ENCODE measurements at regions not wholly inside any gene's neighbourhood (a gene's known extent, or its start where the extent isn't known, plus 50 kb on each side); places are given as distances from the start of the nearest gene placed in this dataset.

- TF ChIP-seq CTCF (IDR thresholded peaks at IDR 0.05), result no peak
Measured at GRCh38 chr4:160795216-160795615, 1368.6 kb downstream of the FSTL5 start.

DNA sequence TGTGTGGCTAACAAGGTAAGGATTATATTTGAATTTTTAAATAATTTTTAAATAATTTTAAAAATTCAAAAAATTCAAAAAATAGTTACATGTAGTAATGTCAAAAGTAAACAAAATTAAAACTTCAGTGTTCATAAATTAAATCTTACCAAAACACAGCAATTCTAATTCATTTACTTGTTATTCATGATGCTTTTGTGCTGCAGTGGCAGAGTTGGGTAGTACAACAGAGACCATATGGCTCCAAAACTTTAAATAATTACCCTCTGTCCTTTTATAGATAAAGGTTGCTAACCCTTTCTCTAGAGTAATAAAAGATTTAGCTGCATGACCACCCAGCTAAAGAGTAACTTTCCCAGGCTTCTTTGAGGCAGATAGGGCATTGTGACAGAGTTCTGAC lies 1355.6 kb downstream of the FSTL5 start:
- TF ChIP-seq CTCF (IDR thresholded peaks at IDR 0.05), result no peak

GRCh38 chr4:160809576-160809975 lies 1354.2 kb downstream of the FSTL5 start:
- no peak for TF ChIP-seq CTCF (IDR thresholded peaks at IDR 0.05)

GRCh38 chr4:160810424-160810823 lies 1353.4 kb downstream of the FSTL5 start:
- no peak for TF ChIP-seq CTCF (IDR thresholded peaks at IDR 0.05)

GRCh38 chr4:160810941-160811340 lies 1352.9 kb downstream of the FSTL5 start:
- TF ChIP-seq CTCF (IDR thresholded peaks at IDR 0.05), result no peak

DNA sequence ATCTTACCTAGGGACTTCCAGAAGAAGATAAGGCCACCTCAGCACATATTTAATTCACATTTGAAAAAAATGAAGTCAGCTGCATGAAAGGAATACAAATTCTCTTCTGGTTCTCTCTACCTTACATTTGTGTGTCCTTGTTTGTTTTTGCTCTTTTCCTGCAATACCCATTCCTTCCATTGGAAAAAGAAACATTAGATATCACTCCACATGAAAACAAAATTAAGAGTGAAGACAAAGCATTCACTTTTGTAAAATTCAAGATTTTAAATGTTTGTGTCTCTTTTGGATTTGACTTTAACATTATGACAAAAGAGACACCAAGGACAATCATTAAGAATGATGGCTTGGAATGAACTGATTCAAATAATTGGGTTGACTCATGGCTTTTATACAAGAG lies 1351.8 kb downstream of the FSTL5 start:
- no peak for TF ChIP-seq CTCF (IDR thresholded peaks at IDR 0.05)

DNA sequence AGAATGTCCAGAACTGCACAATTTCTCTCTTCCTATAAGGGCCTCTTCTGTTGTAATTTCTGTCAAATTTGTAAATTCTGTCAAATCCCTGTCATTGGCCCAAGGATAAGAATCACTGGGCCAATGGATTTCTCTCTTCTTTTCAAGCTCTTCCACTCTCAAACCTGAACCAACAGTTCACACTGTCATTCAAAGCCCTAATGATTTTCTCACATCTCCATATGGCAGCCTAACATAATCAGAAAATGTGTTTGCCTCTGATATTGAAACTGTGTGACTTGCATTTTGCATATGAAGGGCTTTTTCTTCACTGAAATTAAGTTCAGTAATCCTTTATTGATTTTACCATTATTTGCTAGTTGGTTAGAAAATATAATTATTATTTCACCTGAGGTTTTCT lies 1349.1 kb downstream of the FSTL5 start:
- no peak for TF ChIP-seq CTCF (IDR thresholded peaks at IDR 0.05)

DNA sequence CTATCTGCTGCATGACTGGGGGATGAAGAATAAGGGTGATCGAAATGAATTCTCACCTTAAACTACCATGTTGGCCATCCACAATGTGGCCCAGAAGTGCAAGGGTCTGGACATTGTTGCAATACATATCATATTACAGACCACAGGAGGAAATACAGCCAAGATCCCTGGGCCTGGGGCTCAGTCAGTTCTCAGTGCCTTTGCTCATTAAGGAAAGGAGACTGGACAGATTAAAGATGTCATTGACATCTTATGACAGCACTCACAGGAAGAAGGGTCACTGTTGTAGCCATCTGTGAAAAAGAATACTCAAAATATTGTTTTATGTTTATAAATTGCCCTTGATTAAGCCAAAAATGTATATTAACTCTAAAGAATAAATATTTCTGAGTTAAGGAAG lies 1345.2 kb downstream of the FSTL5 start:
- TF ChIP-seq CTCF (IDR thresholded peaks at IDR 0.05), result no peak
